GM18502 (cell line): ENCODE measurements at regions not wholly inside any gene's neighbourhood (a gene's known extent, or its start where the extent isn't known, plus 50 kb on each side); places are given as distances from the start of the nearest gene placed in this dataset.
A peak's percentile ranks its signal among the peaks of the same experiment; 100 is the strongest.

Experiments
- ATAC-seq: cut with Tn5 transposase; IDR thresholded peaks from one replicate; pipeline ENCODE4 v1.9.1; 2021; ENCODE audit warnings: mild to moderate bottlenecking; ENCODE audit not compliant: unreplicated experiment, poor library complexity

DNA sequence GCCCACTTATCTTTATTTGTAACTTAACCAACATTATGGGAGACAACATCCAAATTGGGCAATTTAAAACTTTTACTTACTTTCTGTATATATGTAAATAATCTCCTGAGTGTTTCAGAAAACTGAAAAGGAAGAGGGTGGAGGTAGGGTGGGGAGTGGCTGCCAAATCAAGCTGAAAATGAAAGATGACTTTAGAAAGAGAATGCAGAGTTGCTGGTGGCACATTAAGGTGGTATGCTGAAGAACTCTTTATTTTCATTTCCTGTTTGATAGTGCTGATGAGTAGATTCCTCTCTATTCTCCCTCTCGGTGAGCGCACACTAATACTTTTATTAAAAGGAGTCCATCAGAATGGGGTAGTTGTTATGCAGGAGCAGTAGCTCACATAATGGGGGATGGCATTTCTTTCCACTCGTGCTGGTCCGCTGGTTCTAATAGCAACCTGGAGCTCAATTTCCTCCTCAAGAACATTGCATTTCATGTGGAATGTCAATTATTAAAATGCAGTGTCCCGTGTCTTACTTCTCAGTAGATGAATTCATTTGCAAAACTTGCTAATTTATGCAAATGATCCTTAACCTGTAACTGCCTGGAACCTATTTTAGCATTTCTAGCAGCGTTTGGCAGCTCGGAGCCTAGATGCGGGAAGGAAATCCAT is 466.9 kb upstream of the HNRNPA3 start:
- no peak for ATAC-seq

DNA sequence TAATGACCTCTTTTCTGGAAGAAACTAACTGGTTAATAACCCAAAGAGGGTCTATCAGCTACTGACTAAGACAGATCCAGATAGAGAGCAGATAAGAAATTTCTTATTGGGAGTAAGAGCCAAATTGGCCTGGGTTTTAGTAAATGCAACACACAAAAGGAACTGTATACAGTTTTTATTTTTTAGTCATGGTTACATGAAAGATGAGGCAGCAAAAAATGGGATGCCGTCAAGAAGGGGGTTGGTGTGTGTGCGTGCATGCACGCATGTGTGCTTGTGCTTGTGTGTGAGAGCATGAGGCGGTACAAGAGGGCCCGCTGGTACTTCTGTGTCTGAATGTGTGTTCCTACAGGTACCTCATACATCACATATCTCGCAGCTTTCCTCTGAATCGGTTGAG is 466.2 kb upstream of the HNRNPA3 start:
- no peak for ATAC-seq

DNA sequence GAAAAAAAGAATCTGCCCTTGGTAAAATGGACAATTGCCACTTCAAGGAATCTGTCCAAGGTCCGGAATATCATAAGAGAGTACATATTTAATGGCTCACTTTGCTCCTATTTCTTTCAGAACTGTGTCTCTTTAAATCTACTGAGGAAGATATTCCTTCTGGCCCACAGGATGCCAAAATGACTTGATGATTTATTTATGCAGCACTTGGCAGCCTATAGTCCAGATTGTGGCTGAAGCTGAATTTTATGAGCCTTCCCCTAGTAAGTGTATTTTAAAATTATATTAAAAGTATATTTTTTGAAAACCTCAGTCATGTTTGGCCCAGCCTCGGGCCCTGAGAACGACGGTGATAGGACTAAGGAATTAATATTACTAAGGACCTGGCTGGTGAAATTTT is 465.1 kb upstream of the HNRNPA3 start:
- ATAC-seq: no peak

DNA sequence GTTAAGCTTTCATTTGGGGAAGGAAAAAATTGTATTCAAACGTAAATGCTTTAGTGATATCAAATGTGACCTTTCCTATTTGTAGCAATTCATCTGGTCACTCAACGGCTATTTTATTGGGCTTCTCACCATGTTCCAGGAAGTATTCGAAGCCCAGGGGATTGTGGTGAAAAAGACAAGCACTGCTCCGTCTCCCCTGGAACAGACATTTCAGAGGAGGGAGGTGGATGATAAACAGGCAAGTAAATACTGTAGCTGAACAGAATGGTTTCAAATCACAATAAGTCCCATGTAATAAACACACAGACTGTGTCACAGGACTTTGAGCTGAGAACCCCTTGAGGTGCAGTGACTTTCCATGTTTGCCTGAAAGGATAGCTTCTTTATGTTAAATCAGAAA is 464.7 kb upstream of the HNRNPA3 start:
- ATAC-seq: no peak

DNA sequence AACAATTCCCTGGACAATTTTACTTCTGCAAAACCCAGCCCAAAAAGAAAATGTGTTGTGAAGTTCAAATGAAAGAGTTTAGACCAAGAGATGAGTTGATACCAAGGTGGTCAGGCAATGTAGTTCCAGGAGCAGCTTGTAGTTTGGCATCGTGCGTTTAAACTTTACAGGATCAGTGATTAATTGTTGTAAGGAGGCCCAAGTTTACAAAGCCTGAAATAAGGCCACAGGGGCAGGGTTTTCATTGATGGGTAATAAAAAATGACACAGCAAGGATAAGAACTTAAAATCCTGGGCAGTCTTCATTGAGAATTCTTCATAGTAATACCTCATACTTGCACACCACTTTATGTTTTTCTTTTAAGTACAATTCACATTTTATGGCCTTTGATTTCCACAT is 463.9 kb upstream of the HNRNPA3 start:
- ATAC-seq: no peak

DNA sequence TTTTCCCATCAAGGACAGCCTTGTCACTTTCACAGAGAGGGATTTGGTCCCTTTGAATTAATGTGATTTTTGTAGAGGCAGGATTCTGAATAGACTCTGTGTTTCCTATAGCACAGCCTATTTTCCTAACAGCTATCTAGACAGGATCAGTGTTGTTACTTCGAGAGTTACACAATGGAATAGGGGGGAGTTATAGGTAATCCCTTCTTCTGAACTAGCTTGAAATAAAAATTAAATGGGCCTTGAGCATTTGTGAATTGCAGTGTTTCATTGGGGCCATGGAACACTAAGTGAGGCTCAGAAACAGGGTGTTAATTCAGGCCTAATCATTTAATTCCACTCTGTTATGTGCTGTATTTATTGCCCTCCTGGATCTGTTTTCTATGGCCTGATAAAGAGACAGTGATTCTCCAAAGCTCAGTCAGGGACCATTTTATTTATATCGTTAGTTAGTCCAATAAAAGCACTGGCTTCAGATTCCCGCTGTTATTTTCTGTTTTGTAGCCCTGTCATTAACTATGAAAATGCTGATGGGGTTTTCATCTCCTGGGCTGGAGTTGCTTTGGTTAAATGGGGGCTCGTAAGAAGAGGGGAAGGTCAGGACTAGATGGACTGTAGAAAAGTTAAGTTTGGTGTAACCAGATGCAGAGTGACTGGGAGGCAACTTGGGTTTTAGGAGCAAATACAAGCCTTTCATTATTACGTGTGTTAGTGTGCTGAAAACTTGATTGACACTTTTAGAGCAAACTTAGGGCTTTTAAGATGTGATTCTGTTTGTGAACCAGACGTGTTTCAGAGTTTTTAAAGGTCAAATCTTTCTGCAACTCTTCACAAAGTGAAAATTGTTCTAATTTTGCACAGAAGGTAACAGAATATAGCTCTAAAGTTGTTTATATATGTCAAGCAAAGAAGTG is 461.0 kb upstream of the HNRNPA3 start:
- ATAC-seq: no peak

DNA sequence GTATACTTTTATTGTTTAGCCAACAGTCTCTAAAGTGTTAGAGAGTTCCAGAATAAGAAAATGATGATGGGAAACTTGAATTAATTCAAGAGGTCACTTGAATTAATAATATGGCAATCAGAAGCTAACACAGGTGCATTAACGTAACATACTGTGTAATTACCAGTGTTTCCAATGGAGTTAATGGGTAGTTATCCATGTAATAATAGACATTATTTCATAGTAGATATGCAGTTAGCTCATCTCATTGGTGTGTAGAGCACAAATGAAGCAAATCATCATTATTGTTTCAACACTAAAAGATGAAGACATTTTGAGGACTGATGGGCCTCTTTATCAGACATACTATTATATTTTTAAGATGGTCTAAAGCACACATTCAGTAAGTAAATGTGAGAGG is 460.3 kb upstream of the HNRNPA3 start:
- no peak for ATAC-seq

DNA sequence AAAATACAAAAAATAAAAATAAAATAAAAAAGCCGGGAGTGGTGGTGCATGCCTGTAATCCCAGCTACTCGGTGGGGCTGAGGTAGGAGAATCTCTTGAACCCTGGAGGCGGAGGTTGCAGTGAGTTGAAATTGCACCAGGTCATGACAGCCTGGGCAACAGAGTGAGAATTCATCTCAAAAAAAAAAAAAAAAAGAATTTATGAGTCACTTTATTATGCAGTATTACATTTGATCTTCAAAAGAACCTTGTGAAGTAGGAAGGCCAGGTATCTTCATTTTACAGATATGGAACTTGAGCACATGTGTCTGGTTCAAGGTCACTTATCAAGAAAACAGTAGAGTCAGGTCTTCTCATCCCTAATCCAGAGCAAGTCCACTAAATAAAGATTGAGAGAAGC is 459.4 kb upstream of the HNRNPA3 start:
- no peak for ATAC-seq

DNA sequence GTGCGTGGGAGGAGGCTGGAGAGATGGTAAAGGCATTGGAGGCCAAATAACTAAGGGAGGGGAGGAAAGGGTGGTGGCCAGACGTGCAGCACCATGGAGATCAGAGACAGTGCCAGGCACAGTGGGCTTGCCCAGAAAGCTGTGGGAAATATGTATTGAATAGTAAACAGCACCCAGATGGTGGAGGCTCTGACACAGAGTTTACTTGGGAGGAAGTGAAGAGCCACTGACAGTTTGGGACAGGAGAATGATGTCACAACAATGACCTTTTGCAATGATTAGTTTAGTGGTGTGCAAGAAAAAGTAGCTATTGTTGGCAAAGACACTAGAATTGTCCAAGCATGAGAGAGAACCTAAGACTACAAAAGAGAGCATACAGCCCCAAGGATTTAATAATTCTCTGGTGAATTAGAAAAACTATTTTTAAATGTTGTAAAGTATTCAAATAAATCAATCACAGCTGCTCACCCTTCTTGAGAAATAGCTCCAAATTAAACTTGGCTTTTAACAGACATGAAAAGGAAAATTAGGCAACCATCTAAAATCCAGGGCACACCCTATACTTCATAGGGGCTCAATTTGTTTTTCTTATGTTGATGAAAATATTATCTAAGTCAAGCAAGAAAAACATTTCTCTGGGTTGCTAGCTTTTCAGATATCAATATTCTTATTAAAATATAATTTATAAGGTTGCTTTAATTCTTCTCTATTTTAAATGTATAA is 458.7 kb upstream of the HNRNPA3 start:
- ATAC-seq: no peak

DNA sequence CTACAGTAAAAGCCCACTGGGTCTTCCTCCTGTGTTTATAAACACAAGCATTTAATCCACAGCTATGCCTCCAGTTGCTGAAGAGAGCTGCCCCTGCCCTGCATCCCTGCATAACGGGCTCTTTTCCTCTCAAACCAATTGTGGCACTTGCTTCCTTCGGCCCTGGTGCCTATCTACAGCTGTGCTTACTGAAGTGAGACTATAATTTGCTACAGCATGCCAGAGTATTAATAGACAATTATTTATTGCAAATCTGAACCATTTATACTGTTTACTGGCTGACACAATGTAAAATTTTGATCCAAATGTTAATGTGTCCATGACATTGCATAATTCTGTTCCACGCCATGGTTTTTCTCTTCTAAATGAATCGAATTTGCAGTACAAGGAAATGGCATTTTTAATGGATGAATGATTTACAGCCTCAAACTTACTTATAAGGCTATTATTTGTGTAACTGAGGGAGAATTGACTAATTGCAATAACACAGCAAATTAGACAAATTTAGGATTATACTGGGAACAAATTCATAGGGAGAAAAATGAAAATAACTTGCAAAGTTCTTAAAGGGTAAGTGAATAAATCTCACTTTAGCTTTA is 457.0 kb upstream of the HNRNPA3 start:
- no peak for ATAC-seq

DNA sequence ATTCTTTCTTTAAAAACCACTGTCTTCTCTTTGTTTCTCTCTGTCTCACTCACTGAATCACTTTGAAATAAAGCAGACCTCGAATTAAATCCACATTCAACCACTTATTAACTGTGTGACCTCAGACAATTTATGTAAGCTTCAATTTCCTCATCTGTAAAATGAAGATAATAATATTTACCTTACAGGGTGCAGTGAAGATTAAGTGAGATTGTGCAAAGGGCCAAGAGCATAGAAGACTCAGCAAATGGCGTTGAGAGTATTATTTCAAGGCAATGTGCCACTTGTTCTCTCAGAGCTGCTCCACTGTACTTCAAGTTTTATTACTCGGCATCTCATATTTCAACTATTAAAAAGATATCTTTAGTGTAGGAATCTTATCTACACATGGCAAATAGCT is 454.2 kb upstream of the HNRNPA3 start:
- ATAC-seq: no peak

DNA sequence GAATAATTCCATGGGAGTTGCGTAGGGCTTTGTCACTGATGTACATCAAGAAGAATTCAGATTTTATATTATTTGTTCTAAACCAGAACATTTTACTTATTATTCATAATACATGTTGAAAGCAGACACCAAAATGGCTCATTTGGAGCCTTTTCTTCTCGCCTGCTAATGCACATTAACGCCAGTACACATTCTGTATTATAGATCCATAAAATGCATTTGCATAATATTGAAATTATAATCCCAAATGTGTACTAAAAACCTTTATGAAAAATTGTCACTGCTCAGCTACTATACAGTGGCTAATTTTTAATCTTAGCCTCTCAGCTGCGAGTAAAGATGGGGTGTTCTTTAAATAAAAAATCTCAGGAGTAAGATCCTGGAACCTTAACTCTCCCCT is 452.2 kb upstream of the HNRNPA3 start:
- ATAC-seq: no peak

DNA sequence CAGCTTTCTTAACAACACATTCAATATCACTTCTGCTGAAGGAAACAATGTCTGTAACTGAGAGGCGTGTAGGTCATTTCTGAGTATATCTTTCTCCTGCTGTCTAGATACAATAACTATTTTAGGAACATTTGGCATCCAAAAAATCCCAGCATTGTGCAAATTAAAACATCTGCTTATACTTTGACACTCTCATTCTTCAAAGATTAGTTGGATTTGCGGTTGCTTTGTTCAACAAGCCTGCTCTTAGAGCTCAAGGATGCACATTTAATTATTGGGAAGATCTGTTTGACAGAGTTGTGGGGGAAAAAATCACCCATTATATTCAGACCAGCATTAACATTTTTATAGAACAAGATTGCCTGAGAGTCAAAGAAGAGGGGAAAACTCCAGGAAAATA is 449.5 kb upstream of the HNRNPA3 start:
- no peak for ATAC-seq

DNA sequence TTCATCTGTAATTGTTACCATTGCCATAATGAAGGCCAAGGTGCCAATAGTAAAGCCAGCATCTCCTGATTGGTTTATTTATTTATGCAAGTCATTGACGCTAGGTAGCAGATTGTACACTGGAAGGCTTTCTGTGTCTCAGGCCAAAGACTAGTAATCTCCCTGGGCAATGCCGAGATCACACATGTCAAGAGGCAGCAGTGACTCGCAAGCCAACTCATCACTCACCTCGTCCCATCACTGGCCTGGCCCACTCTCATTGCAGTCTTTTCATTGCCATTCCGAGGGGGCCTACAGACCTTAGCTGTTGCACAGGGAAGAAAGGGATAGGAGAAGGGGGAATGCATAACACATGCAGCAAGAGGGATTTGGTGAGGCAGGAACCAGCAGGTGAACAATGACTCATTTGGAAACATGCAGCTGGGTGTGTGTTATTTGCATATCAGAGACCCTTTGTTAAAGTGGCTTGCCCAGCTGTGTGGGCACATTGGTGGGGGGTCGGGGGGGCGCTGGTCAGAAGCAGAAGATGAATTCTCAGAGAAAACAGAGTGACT is 448.7 kb upstream of the HNRNPA3 start:
- peak; percentile 76 for ATAC-seq

DNA sequence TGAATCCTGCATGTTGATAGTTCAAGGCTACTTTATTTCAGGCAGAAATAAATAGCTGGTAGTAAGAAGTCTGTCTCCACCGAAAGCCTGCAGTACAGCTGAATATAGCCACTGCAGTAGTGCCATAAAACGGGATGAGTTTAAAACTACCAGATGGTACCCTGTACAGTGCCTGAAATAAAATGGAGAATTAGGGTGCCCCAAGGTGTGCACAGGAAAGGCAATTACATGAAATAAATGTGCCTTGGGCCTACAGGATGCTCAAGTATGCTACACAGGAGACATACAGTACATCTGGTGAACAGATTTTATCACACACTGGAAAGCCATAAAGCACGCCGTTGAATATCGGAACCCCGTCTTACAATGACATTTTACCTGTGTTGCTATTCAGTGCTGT is 447.7 kb upstream of the HNRNPA3 start:
- ATAC-seq: no peak

DNA sequence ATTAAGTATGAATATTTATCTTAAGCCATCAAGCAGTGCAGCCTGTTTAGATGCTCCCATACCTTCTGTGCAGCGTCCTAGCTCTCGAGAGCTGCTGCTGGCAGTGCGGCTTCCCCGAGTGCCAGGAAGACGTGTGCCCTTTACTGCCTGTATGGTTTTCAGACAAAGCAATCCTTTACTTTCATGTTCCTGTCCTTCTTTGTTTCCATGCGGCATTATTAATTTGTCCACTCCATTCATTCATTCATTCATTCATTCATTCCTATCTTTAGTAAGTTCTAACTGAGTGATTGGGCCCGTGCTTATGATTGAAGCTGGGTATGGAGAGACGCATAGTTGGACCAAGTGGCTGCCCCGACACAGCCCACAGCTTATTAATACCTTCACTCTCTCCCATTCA is 446.6 kb upstream of the HNRNPA3 start:
- no peak for ATAC-seq

DNA sequence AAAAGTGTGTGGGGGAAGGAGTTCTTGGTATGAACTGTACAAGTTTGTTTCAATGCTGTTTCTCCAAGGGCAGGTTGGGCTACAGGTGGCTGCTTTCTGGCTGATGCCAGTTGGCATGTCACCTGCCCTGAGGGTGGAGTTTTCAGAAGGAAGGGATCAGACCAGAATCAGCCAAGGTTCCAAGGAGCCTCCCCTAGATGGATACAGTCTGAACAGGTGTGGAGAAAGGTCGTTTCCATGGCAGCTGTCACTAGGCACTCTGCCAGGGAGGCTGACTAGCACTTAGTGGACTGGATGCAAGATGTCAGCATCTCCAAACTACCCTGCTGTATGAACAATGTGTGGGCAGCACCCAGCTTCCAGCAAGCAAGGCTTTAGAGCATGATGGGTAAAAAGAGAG is 444.4 kb upstream of the HNRNPA3 start:
- ATAC-seq: no peak

DNA sequence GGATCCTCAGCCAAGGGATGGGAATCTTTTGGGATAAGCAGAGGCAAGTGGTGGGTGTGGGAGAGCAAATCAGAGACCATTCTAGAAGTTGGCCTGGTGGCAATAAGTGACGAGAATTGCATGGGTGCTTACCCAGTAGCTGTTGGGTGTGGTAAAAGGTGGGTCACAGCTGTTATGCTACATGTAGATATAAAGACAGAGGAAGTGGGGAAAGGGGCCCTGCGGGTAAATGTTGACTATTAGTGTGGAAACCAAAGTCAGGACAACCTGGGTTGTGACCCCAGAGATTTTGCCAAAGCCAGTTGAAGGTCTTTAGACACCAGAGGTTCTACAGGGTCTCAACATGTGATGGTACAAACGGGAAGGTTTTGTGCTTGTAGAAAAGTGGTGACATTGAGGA is 443.6 kb upstream of the HNRNPA3 start:
- no peak for ATAC-seq

DNA sequence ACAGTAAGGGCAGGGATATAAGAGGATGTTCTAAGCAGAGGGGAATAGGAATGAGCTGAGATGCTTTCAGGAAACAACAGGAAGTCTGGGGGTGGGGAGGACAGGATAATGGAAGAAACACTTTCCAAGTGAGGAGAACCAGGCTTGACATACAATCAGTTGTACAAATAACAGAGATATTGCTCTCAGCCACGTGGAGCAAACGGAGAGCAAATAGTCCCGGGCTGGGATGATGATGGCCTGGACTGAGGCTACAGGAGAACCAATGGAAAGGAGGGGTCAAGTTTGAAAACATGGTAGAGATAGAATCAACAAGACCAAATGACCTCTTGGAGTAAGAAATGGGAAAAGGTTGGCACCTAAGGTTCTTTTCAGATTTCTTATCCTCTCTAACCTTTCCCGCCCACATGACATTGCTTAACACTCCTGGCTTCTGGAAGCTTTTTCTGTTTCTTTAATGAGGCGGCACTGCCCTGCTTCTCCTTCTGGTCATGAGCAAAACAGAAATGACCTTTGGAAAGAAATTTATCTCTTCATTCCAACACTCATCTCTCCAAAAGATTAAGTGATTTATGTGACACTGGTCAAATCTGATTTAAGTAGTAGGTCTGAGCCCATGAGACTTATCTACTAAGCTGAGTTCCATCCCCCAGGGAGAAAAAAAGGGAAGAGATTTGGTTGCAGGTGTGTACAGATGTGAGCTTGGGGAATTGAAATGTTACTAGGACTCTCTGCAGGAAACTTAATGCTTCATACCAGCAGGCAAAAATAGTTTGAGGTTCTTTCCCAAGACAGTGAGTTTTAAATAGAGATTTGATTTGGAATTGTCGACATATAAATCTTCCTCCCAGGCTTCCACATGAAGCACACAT is 442.9 kb upstream of the HNRNPA3 start:
- ATAC-seq: no peak

DNA sequence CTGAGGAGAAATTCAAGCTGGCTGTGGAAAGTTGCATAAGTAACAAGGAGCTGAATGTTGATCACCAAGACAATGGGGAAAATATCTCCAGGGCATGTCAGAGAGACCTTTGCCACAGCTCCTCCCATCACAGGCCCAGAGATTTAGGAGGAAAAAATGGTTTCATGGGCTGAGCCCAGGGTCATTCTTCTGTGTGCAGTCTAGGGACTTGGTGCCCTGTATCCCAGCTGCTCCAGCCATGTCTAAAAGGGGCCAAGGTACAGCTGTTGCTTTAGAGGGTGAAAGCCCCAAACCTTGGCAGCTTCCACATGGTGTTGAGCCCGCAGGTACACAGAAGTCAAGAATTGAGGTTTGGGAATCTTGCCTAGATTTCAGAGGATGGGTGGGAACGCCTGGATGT is 439.8 kb upstream of the HNRNPA3 start:
- ATAC-seq: no peak
